Colon (tissue), 2 donors: ENCODE measurements at regions not wholly inside any gene's neighbourhood (a gene's known extent, or its start where the extent isn't known, plus 50 kb on each side); places are given as distances from the start of the nearest gene placed in this dataset.
"Not testable (repeated sequence)": the region's sequence is repeated elsewhere in the genome, so short reads cannot be mapped to it uniquely, and the experiment has no call there.

Experiments
- FAIRE-seq: peaks from 2 replicates; lab custom pipeline; 2012; peaks lifted over from hg19 to GRCh38; lab: Jason Lieb, UNC
- donor health status: control.
- donor health status: control.

DNA sequence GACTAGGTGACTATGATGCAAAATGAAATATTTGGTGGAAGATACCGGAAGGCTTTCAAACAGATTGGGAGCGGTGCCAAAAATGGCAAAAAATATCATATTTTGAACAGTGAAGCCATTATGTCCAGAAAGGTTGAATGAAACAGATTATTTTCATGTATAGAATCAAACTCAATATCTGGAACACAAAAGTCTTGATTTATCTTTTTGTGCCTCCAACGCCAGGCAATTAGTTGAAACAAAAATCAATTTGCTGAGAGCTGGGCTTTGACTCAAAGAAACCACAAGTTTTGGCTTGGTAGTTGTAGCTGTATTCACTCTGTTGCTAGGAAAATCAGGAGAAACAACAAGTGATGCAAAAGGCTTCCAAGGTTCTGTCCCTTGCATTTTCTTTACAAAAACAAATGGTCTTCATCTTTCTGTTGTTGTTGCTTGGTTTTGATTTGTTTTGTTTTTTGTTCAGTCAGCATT lies 421.7 kb upstream of the TYRP1 start:
- no peak for FAIRE-seq

GRCh38 chr9:12272471-12273120 lies 420.6 kb upstream of the TYRP1 start:
- no peak for FAIRE-seq

- no peak for FAIRE-seq
Measured at GRCh38 chr9:12274577-12274976, 418.6 kb upstream of the TYRP1 start.

DNA sequence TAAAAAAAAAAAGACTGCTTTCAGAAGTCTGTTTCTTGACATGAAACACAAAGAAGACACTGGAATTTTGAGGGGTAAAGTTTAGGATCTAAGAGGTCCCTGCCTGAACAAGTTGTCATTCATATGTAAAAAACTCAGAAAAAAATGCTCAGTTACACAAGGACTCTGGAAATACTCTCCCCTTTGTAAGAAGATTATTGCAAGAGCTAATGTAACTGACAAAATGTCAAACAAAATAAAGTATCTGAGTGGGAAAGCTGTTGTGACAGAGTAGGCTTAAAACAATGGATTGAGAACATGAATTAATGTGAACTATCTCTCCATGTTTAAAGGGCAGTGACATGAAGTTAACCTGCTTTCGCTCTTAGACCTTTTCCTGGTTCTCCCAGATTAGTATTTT lies 416.7 kb upstream of the TYRP1 start:
- no peak for FAIRE-seq

GRCh38 chr9:12289711-12290110 lies 403.5 kb upstream of the TYRP1 start:
- no peak for FAIRE-seq

DNA sequence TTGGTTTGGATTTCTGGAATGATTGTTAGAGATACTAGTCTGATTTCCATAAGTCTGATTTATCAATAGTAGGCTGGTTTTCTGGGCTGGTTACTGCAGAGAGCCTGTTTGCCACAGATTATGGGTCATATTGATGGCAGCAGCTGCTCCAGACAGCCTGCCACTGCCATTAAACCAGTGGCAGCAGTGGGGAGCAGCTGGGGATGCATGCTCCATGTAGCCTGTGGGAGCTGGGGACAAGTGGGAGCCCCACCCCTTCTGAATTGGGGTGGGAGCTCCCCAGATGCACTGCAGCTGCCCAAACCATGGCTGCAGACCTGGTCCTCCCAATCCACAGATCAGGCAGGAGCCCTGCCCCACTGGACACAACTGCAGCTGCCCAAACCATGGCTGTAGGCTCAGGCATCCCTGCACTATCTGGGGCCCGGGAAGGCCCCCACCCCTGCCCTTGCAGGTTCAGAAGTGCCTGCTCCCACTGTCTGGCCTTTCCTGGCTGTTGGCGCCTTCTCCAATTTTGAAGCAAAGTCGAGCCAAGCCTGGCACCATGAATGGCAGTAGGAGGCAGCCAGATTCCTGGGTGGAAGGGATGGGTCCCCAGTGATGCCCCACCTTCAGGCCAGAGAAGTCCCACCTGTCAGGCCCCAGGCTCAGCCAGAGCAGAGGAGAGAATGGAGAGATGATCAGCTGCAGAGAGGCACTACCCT lies 402.9 kb upstream of the TYRP1 start:
- FAIRE-seq: no peak

DNA sequence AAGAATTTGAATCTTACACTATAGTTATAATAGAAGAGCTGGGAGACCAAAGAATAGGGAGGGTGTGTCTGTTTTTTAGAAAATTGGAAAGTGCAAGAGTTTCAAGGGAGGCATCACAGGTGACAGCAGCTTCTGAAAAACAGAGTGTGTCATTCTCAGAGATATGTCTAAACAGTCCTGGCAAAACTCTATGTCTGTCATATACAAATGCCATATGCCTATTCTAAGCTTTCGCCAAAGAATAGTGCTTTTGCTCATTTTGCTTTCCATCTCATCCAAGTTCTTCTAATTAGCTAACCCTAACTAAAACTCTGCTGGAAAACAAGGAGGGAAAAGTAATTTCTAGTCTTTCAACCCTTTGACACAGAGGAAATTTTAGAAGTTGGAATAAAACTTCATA lies 388.0 kb upstream of the TYRP1 start:
- no peak for FAIRE-seq

DNA sequence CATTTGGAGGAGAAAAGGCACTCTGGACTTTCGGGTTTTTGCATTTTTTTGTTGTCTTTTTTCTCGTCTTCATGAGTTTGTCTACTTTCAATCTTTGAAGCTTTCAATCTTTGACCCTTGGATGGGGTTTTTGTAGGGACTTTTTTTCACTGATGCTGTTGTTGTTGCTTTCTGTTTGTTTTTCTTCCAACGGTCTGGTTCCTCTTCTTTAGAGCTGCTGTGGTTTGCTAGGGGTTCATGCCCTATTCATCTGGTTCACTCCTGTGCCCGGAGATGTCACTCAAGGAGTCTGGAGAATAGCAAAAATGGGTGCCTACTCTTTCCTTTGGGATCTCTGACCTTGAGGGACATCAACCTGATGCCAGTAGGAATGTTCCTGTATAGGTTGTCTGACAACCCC lies 378.6 kb upstream of the TYRP1 start:
- FAIRE-seq: no peak

- FAIRE-seq: no peak
Measured at GRCh38 chr9:12318732-12319685, 374.2 kb upstream of the TYRP1 start.

- no peak for FAIRE-seq
Measured at GRCh38 chr9:12329623-12329985, 363.6 kb upstream of the TYRP1 start.

DNA sequence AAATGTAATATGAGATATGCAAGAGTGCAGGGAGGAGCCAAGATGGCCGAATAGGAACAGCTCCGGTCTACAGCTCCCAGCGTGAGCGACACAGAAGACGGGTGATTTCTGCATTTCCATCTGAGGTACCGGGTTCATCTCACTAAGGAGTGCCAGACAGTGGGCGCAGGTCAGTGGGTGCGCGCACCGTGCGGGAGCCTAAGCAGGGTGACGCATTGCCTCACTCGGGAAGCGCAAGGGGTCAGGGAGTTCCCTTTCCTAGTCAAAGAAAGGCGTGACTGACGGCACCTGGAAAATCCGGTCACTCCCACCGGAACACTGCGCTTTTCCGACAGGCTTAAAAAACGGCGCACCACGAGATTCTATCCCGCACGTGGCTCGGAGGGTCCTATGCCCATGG lies 359.2 kb upstream of the TYRP1 start:
- not testable (repeated sequence) for FAIRE-seq

DNA sequence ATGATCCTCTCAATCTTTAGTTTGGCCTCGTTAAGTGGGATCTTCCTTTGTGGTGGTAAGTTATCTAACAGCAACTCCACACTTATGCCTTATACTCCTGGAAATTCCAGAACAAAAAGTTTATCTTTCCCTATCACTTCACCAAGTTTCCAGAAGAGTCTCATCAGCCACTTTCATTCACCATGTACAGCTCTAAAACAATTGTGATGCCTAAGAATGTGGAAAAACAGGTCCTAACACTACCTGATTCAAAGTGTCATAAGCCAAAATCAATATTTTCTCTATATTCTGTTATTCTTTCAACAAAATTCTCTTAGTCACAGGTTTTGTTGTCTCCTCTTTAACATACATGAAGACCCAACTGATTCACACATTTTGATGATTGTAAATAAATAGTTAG lies 342.4 kb upstream of the TYRP1 start:
- FAIRE-seq: no peak

GRCh38 chr9:12351293-12352044 lies 341.7 kb upstream of the TYRP1 start:
- no peak for FAIRE-seq

DNA sequence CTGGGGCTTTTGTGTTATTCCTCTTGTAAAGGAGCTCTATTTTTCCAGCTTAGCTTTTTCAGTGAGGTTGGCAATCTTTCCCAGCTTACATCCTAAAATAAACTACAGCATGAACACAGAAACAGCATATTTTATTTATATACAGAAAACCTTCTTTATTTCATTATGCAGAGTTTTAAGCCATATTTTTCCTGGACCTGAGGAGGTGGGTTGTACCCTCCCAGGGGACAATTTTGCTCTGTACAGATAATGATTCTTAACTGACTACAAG lies 341.2 kb upstream of the TYRP1 start:
- no peak for FAIRE-seq

- FAIRE-seq: no peak
Measured at GRCh38 chr9:12363439-12363838, 329.7 kb upstream of the TYRP1 start.

GRCh38 chr9:12368569-12368968 lies 324.6 kb upstream of the TYRP1 start:
- FAIRE-seq: no peak

- FAIRE-seq: no peak
Measured at GRCh38 chr9:12391839-12392509, 301.2 kb upstream of the TYRP1 start.

- no peak for FAIRE-seq
Measured at GRCh38 chr9:12394105-12394504, 299.1 kb upstream of the TYRP1 start.

DNA sequence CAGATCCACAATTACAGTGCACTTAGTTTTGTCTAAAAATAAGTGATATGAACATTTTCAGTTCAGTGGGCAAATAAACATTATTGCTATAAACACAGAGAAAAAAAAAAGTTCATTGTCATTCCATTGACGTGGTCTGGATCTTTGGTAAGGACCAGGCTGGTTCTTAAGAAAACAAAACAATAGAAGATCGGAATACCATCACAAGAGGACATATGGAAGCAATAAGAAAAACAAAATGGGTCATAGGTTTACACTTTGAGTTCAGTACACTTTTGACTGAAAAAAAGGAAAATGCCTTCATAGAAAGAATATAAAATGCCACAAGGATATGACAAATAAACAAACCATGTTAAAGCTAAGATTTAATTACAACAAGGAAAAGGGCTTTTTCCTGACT lies 289.5 kb upstream of the TYRP1 start:
- FAIRE-seq: no peak

DNA sequence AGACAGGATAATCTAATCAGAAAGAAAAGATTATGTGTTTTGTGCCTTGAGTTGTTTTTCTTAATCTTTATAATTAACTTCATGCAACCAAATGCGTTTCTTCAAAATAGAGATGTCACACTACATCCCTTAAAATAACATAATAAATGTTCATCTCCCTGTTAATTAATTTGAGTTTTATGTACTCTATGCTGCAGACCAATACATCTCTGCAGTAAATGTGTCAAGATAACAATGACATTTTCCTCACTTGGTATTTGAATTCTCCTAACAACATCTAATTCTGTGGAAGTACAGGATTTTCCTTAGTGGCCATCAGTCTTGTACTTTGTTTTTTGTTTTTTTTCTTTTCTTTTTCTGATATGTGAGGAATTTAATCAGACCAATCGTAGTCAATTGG lies 279.2 kb upstream of the TYRP1 start:
- no peak for FAIRE-seq

GRCh38 chr9:12414514-12414913 lies 278.7 kb upstream of the TYRP1 start:
- FAIRE-seq: no peak

DNA sequence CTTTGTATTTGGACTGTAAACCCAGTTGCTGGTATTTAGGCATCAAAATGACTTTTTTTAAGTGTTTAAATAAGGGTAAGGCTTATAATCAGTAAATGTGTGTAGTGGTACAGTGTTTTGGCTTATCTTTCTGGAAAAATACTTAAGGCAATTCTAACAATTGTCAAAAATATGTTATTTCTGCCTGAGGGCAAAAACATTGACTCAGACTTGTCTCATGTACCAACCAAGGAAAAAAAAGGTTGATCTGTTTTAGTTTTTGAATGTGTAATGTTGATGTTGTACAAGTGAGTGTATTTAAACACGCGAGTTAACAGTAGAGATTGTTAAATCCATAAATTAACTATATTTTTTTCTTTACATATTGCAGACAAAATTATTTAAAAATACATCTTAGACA lies 277.8 kb upstream of the TYRP1 start:
- no peak for FAIRE-seq
